BLaER1 treated with 17β-estradiol and CSF1 and Interleukin-3, amounts not matched to agents 10 nM and 100 nM (cell line): ENCODE measurements at regions not wholly inside any gene's neighbourhood (a gene's known extent, or its start where the extent isn't known, plus 50 kb on each side); places are given as distances from the start of the nearest gene placed in this dataset.
"Not testable (repeated sequence)": the region's sequence is repeated elsewhere in the genome, so short reads cannot be mapped to it uniquely, and the experiment has no call there.

Experiments used
- H3K27ac ChIP-seq, 11 experiments: shearing (Covaris generic); formaldehyde crosslinking; 2 replicates each; pipeline ENCODE4 v1.8.1; 2022
- H3K27me3 ChIP-seq, 11 experiments: shearing (Covaris generic); formaldehyde crosslinking; 2 replicates each; pipeline ENCODE4 v1.8.1; 2022
- H3K36me3 ChIP-seq, 11 experiments: shearing (Covaris generic); formaldehyde crosslinking; 2 replicates each; pipeline ENCODE4 v1.8.1; 2022
- H3K4me1 ChIP-seq, 10 experiments: shearing (Covaris generic); formaldehyde crosslinking; 2 replicates each; pipeline ENCODE4 v1.8.1; 2022
- H3K4me2 ChIP-seq, 11 experiments: shearing (Covaris generic); formaldehyde crosslinking; 2 replicates each; pipeline ENCODE4 v1.8.1; 2022
- H3K4me3 ChIP-seq, 10 experiments: shearing (Covaris generic); formaldehyde crosslinking; 2 replicates each; pipeline ENCODE4 v1.8.1; 2022
- H3K9ac ChIP-seq, 11 experiments: shearing (Covaris generic); formaldehyde crosslinking; 2 replicates each; pipeline ENCODE4 v1.8.1; 2022
- H3K9me3 ChIP-seq, 11 experiments: shearing (Covaris generic); formaldehyde crosslinking; replicated peaks in 1 of 11; 2 replicates each; pipeline ENCODE4 v1.8.1; 2022
- H4K20me1 ChIP-seq, 11 experiments: shearing (Covaris generic); formaldehyde crosslinking; 2 replicates each; pipeline ENCODE4 v1.8.1; 2022
- Cebpa-rat ChIP-seq, 11 experiments: shearing (Covaris generic); IDR thresholded peaks; 2 replicates each; pipeline ENCODE4 v1.8.1; 2022

GRCh38 chr15:87703327-87704111 lies 553.0 kb downstream of the NTRK3 start:
- TF ChIP-seq Cebpa-rat (IDR thresholded peaks at IDR 0.05): no peak
- H4K20me1 ChIP-seq: no peaks in the 10 kb centered on the region
- H3K4me3 ChIP-seq: no peak overlapping the region
- no peaks in the 10 kb centered on the region for H3K36me3 ChIP-seq
- H3K27ac ChIP-seq: no peak overlapping the region
- no peaks in the 10 kb centered on the region for H3K27me3 ChIP-seq
- no peak overlapping the region for H3K4me2 ChIP-seq
- no peaks in the 10 kb centered on the region for H3K4me1 ChIP-seq
- H3K9me3 ChIP-seq: peaks cover 0 to 8% (median 0%) of the 10 kb centered on the region in 11 experiments; a peak in 2 of 22 replicates
- H3K9ac ChIP-seq: no peak overlapping the region

GRCh38 chr15:87702270-87702669 lies 554.3 kb downstream of the NTRK3 start:
- H3K9me3 ChIP-seq: peaks cover 0 to 13% (median 0%) of the 10 kb centered on the region in 11 experiments; a peak in 4 of 22 replicates
- H4K20me1 ChIP-seq: no peaks in the 10 kb centered on the region
- H3K4me2 ChIP-seq: no peak overlapping the region
- TF ChIP-seq Cebpa-rat (IDR thresholded peaks at IDR 0.05): no peak
- H3K4me1 ChIP-seq: no peaks in the 10 kb centered on the region
- H3K4me3 ChIP-seq: no peak overlapping the region
- H3K27ac ChIP-seq: no peak overlapping the region
- H3K9ac ChIP-seq: no peak overlapping the region
- H3K27me3 ChIP-seq: no peaks in the 10 kb centered on the region
- no peaks in the 10 kb centered on the region for H3K36me3 ChIP-seq

- H3K9me3 ChIP-seq: peaks cover 0 to 12% (median 2%) of the 10 kb centered on the region in 11 experiments; a peak in 5 of 22 replicates
- H3K27me3 ChIP-seq, H3K9ac ChIP-seq, H3K4me1 ChIP-seq, H3K4me2 ChIP-seq, H3K4me3 ChIP-seq, H3K36me3 ChIP-seq, H3K27ac ChIP-seq, H4K20me1 ChIP-seq: not testable (repeated sequence)
Observed at GRCh38 chr15:87698467-87698866, 558.1 kb downstream of the NTRK3 start.

- Histone ChIP-seq H3K27me3 (no peaks in the 10 kb centered on the region), H3K36me3 (no peaks in the 10 kb centered on the region), H3K4me1 (no peaks in the 10 kb centered on the region), H3K9me3 (peaks cover 0 to 23% (median 10%) of the 10 kb centered on the region in 11 experiments; a peak in 8 of 22 replicates), H3K9ac (no peak overlapping the region), H4K20me1 (no peaks in the 10 kb centered on the region), H3K27ac (no peak overlapping the region), H3K4me2 (no peak overlapping the region), H3K4me3 (no peak overlapping the region)
- TF ChIP-seq Cebpa-rat (IDR thresholded peaks at IDR 0.05): no peak
Observed at GRCh38 chr15:87689716-87690115, 566.8 kb downstream of the NTRK3 start.

GRCh38 chr15:87687523-87687870 lies 569.0 kb downstream of the NTRK3 start:
- no peak overlapping the region for H3K27ac ChIP-seq
- H3K4me3 ChIP-seq: no peak overlapping the region
- H4K20me1 ChIP-seq: no peaks in the 10 kb centered on the region
- H3K4me2 ChIP-seq: no peak overlapping the region
- TF ChIP-seq Cebpa-rat (IDR thresholded peaks at IDR 0.05): no peak
- no peak overlapping the region for H3K9ac ChIP-seq
- H3K4me1 ChIP-seq: 0 out of 20 replicates have a peak, but pooled peaks cover 0 to 7% (median 0%) of the 10 kb centered on the region in 10 experiments
- H3K27me3 ChIP-seq: no peaks in the 10 kb centered on the region
- H3K9me3 ChIP-seq: peaks cover 0 to 16% (median 6%) of the 10 kb centered on the region in 11 experiments; a peak in 8 of 22 replicates
- H3K36me3 ChIP-seq: no peaks in the 10 kb centered on the region

GRCh38 chr15:87686841-87687522 lies 569.6 kb downstream of the NTRK3 start:
- H4K20me1 ChIP-seq: no peaks in the 10 kb centered on the region
- no peak overlapping the region for H3K9ac ChIP-seq
- H3K4me2 ChIP-seq: no peak overlapping the region

GRCh38 chr15:87686339-87686738 lies 570.2 kb downstream of the NTRK3 start:
- peaks cover 1 to 9% (median 2%) of the 10 kb centered on the region in 10 experiments; a peak in 17 of 20 replicates for H3K4me1 ChIP-seq
- no peak overlapping the region for H3K4me3 ChIP-seq
- TF ChIP-seq Cebpa-rat (IDR thresholded peaks at IDR 0.05): no peak
- H3K9ac ChIP-seq: no peak overlapping the region
- no peak overlapping the region for H3K4me2 ChIP-seq
- no peaks in the 10 kb centered on the region for H3K27me3 ChIP-seq
- no peaks in the 10 kb centered on the region for H4K20me1 ChIP-seq
- H3K9me3 ChIP-seq: peaks cover 0 to 5% (median 0%) of the 10 kb centered on the region in 11 experiments; a peak in 2 of 22 replicates
- H3K36me3 ChIP-seq: no peaks in the 10 kb centered on the region
- no peak overlapping the region for H3K27ac ChIP-seq

More at GRCh38 chr15:87686841-87687522, 569.6 kb downstream of the NTRK3 start:
- H3K27me3 ChIP-seq: no peaks in the 10 kb centered on the region
- no peak overlapping the region for H3K27ac ChIP-seq
- peaks cover 0 to 11% (median 3%) of the 10 kb centered on the region in 11 experiments; a peak in 4 of 22 replicates for H3K9me3 ChIP-seq
- H3K4me1 ChIP-seq: 0 out of 20 replicates have a peak, but pooled peaks cover 0 to 7% (median 0%) of the 10 kb centered on the region in 10 experiments
- H3K36me3 ChIP-seq: no peaks in the 10 kb centered on the region
- no peak overlapping the region for H3K4me3 ChIP-seq
- no peak for TF ChIP-seq Cebpa-rat (IDR thresholded peaks at IDR 0.05)

- H3K36me3 ChIP-seq: no peaks in the 10 kb centered on the region
- peaks cover 6 to 12% (median 9%) of the 10 kb centered on the region in 11 experiments; a peak in 21 of 22 replicates for H3K9me3 ChIP-seq
- no peak overlapping the region for H3K4me3 ChIP-seq
- no peak overlapping the region for H3K4me2 ChIP-seq
- H3K9ac ChIP-seq: no peak overlapping the region
- H3K4me1 ChIP-seq: peaks cover 9 to 18% (median 11%) of the 10 kb centered on the region in 10 experiments; a peak in 19 of 20 replicates
- TF ChIP-seq Cebpa-rat (IDR thresholded peaks at IDR 0.05): no peak
- H3K27me3 ChIP-seq: no peaks in the 10 kb centered on the region
- H3K27ac ChIP-seq: no peak overlapping the region
- H4K20me1 ChIP-seq: no peaks in the 10 kb centered on the region
Observed at GRCh38 chr15:87682527-87682926, 574.0 kb downstream of the NTRK3 start.

- H3K27ac ChIP-seq: peak overlapping the region in 3 of 11 experiments; percentile 9 to 26 (median 24); a peak in 4 of 22 replicates
- TF ChIP-seq Cebpa-rat (IDR thresholded peaks at IDR 0.05): no peak
- no peaks in the 10 kb centered on the region for H3K27me3 ChIP-seq
- no peaks in the 10 kb centered on the region for H3K36me3 ChIP-seq
- H3K4me1 ChIP-seq: peaks cover 9 to 18% (median 11%) of the 10 kb centered on the region in 10 experiments; a peak in 19 of 20 replicates
- peak overlapping the region in 10 of 11 experiments; percentile 23 to 60 (median 46); a peak in 20 of 22 replicates for H3K4me2 ChIP-seq
- no peak overlapping the region for H3K4me3 ChIP-seq
- H3K9ac ChIP-seq: no peak overlapping the region
- H4K20me1 ChIP-seq: no peaks in the 10 kb centered on the region
- peaks cover 17 to 24% (median 21%) of the 10 kb centered on the region in 11 experiments for H3K9me3 ChIP-seq
Observed at GRCh38 chr15:87681104-87681503, 575.4 kb downstream of the NTRK3 start.
